ENCODE measurements at regions not wholly inside any gene's neighbourhood (a gene's known extent, or its start where the extent isn't known, plus 50 kb on each side); places are given as distances from the start of the nearest gene placed in this dataset.
"Not testable (repeated sequence)": the region's sequence is repeated elsewhere in the genome, so short reads cannot be mapped to it uniquely, and the experiment has no call there.

DNA sequence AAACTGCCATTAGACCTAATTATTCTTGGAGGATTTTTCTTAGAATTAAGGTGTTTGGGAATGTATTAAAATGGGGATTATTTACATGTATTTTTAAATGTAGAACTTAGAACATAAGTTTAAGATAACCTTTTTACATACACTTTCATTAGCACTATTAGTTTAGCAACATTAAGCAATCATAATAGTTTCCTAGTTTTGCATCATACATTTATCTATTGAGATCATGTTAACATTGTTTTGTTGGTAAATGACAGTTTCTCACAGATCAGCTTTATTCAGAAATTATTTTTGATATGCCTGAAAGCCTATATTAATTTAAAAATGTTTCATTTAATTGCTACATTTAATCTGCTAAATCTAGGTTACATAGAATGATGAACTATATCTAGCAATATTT, 189.7 kb upstream of the PPP1R3A start:
- DNase-seq: no peak

DNA sequence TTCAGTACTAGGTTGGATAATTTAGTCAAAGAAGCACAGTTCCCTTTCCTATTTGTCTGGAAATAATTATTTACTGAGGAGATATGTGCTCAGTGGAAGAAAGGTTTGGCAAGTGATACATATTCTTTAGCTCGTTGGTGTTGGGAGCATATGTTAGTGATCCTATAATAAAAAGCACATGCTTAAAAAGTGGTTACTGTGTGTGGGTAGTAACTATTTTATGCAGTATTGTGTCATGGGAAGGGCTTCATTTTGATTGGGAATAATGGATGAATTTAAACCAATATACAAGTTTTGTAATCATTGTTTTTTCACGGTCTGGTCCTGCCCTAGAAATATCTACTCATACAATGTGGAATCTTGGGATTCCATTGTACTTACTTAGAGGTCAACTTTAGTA, 188.7 kb upstream of the PPP1R3A start:
- no peak for DNase-seq

- no peak for DNase-seq
These were observed 185.2 kb upstream of the PPP1R3A start for GRCh38 chr7:114104035-114104434.

- no peak for DNase-seq
These were observed 184.2 kb upstream of the PPP1R3A start for GRCh38 chr7:114102996-114103395.

DNA sequence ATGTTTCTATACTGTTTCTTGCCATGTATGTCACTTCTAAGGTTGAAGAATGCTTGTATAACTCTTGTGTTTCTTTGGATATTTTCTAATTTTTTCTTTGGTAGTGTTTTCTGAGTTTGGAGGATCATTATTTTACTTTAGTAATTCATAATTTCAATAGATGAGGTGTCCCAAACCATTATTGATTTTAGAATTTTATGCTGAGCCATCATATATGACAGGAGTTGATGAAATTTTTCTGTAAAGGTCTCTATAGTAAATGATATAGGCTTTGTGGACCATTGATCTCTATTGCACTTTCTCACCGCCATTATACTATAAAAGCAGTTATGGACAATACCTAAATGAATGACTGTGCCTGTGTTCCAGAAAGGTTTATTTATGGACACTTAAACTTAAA, 183.3 kb upstream of the PPP1R3A start:
- no peak for DNase-seq

DNA sequence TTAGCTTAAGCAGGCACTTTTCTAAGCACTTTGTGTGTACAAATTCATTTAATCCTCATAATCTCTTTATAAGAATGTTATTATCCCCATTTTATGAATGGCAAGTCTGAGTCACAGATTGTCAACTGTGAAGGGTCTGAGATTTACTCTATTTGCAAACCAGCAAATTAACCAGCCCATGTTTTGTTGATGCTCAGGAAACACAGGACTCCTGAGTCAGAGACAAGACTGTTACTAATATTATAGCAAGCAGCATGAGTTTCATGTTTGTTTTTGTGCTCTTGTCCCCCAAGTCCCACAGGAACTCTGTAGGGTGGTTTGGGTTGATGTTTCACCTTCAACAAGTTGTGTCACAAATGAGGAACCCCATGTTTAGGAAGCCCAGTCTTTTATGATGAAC, 182.0 kb upstream of the PPP1R3A start:
- DNase-seq: no peak

GRCh38 chr7:114099337-114099736, 180.5 kb upstream of the PPP1R3A start:
- DNase-seq: no peak

- no peak for DNase-seq
These were observed 177.1 kb upstream of the PPP1R3A start for GRCh38 chr7:114095885-114096284.

DNA sequence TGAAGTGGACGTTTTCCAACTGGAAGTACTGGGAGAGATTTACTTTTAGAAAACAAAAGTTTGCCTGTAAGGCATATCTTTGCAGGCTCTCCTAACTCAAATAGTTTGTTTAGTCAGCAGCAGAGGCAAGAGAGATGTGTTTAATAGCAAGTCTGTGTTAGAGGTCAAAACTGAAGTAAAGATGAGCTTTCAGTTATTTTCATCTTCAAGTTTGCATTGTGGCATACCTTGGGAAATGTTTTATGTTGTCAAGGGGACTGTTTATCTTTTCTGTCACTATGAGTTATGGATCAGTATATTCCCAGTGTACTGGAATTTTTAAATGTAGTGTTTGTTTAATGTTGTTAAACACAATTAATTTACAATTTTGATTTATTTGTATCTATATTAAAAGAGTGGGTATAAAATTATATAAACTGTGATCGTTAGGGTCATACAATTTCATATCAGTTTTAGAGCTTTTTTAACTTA, 169.7 kb upstream of the PPP1R3A start:
- DNase-seq: no peak

DNA sequence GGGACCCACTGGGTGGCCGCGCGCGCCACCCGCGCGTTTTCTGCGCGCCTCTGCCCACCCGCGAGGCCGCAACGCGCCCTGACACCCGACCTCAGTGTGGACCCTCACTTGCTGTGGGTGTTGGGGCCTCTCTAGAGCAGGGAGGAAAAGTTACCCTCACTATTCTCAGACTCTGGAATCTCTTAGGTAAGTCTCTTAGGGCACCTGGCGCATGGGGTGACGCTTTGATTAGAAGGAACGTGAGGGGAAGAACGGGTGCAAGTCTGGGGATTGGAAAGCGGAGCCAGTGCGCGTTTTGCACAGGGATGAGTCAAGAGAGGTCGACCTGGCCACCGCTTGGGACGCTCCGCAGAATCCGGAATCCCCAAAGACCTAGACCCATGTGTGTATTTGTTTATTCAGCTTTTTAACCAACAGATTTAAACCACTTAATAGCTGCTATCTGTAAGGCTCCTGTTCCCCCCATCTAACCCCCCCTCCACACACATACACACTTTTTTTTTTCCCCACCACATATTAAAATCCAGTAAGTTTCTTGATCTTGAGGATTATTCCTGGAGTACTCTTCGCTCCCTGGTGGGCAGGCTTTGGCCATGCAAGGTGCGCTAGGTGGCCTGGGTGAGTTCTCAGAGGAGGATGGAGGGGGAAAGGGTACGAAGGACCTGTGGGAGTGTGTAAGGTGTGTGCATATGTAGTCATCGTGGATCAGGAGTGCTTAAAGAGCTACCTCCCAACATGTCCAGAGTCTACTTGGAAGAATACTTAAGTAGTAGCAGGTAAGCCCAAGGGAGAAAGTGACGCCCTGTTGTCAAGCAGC, 169.1 kb upstream of the PPP1R3A start:
- DNase-seq: no peak

DNA sequence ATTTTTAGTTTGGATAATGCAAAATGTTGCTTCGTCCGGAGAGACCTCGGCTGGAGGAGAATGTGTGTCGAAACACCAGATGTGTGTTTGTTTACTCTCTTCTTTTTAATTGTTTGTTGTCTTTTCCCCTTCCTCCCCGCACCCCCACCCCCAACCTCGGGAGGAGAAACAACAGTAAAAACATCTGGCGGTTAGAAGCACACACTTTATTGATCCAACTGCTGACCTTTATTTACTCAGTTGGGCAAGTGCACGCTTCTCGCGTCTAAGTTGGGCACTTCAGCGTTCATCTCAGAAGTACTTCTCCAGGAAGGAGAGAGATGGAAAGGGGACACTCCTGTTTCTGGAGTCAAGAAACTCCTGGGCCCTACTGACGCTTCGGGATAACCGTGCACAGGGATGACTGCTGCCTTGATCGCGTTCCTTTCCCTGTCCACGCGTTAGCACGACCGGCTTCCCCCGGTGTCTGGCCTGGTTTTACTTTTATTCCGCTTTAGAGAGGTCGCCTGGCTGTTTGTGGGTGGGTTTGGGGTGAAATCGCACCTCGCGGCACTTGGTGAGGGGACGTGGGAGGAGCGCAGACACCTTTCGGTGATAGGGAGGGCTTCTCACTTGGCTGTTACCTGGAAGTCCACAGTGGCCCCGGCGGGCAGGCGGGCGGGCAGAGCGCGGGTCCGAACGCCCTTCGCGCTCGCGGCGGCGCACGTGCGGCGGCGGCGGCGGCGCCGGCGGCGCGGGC, 168.3 kb upstream of the PPP1R3A start:
- DNase-seq: no peak

GRCh38 chr7:114086537-114086913, 167.7 kb upstream of the PPP1R3A start:
- DNase-seq: no peak

DNA sequence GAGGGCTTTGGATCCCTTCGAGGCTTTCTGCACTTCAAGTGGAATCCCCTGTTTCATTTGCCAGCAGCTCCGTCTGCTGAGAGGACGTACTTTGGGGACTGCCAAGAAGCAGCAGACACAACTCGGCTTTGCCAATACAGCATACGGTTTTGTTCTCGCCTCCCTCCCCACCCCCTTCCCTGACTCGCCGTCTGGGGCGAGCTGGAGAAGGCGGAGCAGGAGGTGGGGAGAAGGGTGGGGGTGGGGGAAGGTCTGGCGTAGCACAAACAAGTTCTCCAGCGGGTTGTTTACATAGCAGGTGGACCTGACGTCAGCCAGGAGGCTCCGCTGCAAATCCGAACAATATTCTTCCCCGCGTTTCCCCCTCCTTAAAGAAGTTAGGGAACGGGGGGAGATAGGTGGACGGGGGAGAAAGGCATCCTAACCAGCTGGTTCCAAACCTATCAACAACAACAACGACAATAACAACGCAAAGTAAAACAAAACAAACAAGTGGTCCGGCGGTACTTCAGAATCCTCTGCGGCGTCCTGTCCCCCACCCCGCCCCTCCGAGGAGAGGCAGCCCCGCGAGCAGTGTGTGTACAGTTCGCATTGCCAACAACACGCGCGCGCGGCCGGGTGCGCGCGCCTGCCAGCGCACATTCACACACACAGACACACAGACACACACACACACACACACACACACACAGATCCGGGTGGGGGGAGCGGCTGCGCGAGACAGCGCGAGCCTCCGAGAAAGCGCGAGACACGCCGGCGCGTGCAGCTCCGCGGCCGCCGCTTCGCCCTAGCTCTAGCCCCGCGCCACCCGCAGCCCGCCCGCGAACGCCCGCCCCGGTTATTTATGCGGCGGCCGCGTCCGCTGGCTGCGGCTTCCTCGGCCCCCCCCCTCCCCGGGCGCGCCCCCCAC, 167.0 kb upstream of the PPP1R3A start:
- DNase-seq: no peak

DNA sequence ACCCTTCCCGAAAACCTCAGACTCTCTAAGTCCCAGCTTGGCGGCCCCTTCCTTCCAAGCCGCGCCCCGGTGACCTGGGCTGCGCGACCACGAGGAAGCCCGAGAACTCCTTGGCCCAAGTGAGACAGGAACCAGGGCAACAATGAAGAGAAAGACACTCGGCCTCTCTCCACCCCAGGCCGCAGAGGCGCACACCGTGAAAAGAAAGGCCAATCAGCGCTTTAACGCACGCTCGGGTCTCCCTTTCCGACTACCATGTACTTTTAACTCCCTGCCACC, 166.4 kb upstream of the PPP1R3A start:
- DNase-seq: no peak

GRCh38 chr7:114084472-114085312, 165.9 kb upstream of the PPP1R3A start:
- DNase-seq: no peak

GRCh38 chr7:114084002-114084471, 165.2 kb upstream of the PPP1R3A start:
- no peak for DNase-seq

DNA sequence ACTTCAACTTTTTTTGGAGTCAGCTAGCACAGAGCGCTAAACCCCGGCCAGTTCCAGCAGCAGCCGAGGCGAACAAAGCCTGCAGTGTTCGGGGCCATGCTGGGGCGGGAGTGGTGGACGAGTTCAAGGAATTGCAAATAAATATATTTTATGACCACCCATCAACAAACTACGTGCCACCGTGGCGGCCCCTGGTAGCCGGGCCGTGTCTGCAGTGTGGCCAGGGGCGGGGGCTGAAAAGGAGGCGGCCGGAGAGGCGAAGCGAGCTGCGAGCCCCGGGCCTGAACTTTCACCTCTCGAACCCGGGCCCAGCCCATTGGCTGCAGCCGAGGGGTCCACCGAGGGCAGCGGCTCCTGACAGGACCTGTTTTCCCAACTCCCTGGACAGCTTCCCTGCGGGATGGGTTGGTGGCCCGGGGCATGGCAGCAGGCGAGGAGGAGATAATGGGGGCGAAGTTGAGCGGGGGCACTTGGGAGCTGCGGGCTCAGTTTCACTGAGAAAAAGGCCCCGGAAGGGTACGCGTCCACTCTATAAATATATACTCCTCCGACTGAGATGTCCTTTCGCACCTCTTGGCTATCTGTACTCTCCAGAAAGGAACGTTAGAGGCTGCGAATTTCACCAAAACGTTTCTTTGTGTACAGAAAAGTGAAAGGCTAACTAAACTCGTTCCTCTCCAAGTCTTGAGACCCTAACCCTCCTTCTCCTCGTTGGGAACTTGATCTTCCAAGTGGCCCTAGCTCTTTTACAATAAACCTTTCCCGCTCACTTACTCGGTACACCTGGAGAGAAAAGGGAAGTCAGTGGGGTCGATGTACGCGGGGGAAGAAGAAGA, 164.6 kb upstream of the PPP1R3A start:
- DNase-seq: no peak

DNA sequence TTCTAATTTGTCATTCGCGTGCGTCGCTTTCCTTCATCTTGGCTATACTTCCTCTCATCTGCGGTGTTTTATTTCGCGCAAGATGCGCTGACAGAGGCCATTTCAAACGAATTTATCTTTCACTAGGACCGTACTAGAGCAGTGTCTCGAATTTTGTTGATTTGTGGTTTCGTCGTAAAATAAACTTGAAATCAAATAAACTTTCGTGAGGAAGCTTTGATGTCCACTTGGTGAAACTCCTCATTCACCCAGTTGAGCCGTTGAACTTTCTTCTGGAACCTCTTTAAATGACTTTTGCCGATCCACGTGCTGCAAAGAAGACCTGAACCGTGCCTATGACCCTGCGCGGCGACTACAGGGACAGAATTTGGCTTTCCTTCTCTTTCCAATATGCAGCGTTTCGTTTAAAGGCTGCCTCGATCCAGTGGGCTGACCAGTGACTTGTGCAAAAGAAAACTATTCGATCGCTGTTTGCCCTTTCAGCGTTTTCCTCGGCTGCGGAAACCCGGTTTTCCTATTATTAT, 163.9 kb upstream of the PPP1R3A start:
- DNase-seq: no peak

DNA sequence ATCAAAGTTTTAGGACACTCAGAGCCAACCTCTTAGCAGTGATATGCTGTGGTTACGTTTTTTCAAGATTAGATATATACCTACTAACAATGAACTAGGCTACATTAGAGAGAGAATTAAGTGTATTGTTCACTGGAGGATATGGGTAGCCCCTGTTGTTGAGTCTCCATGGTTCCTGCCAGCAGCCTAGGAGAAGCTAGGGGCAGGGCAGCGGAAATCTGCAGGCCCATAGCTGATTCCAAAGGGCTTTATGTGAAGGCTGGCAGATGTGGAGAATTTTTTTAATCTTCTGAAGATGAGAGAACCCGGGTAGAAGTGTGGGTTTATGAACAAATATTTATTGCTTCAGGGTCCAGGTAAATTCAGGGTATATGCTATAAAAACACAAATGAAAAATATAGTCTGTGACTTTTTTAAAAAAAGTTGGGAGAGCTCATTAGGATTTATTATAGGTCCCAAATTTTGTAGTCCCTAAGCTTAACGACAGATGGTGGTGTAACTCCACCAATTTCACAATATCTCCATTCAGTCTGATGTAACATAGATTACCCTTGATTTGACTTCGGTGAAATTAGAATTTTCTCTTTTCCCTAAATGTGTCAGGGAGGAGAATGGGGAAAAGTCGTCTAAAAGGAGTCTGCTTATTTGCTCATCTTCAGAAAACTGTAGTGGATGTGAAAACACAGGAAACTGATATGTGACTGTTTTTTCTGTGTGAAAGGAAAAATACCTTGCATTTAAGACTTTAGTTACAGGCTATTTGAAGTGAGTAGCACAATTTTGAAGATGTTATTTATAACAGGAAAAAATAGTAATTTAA, 163.0 kb upstream of the PPP1R3A start:
- no peak for DNase-seq

DNA sequence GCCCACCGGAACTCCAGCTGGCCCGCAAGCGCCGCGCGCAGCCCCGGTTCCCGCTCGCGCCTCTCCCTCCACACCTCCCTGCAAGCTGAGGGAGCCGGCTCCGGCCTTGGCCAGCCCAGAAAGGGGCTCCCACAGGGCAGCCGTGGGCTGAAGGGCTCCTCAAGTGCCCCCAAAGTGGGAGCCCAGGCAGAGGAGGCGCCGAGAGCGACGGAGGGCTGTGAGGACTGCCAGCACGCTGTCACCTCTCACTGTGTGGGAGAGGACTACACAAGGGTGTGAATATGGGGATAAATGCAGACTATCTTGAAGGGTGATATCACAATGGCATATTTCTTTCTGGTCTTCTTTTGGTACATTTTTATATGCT, 158.3 kb upstream of the PPP1R3A start:
- not testable (repeated sequence) for DNase-seq

All from stimulated activated CD4-positive, alpha-beta T cell treated with anti-CD3 and anti-CD28 coated beads, Interleukin-4, amount 100 ng/mL, for 24 hours (primary cell).